ENCODE measurements at regions not wholly inside any gene's neighbourhood (a gene's known extent, or its start where the extent isn't known, plus 50 kb on each side); places are given as distances from the start of the nearest gene placed in this dataset.

DNA sequence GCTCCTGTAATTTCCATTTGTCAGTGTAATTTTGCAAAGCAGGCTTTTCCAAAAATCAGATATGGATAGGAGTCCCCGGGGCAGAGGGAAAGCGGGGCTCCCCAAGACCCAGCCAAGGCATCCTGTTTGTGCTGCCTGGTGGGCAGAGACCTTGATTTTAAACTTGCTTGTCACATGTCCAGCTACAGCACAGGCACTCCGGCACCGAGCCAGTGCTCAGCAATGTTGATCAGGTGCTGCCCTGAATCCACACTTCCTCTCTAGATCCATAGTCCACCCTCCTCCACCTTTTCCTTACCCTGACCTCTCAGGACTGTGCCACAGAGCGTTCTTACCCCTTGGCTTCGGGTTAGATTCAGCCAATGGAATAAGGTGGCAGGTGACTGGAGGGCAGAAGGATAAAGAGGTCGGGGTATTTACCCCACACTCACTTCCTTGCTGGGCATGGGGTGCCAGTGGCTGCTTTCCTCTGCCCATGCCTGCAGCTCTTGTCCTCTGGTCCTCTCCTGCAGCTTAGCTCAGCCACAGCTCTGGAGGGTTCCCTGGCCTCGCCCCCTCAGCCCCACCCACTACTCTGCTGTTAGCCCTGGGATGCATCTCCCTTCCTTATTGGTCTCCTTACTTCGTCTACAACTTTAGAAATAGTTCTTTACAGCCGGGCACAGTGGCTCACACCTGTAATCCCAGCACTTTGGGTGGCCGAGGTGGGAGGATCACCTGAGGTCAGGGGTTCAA, 80.1 kb downstream of the IRF2BPL start:
- no peak for FAIRE-seq

DNA sequence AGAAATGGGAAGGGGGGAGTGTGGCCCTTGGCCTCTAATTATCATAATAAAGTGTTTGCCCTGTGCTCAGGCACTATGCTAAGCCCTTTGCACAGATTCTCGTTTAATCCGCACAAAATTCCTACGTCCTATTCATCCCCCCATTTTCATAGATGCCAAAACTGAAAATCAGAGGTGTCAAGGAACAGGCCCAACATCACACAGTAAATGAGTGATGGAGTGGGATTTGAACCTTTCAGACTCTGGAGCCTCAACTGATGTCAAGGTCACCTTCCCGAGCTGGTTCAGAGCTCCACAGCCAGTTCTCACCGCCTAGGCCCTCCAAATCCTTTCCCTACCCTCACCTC, 80.7 kb downstream of the IRF2BPL start:
- FAIRE-seq: no peak

DNA sequence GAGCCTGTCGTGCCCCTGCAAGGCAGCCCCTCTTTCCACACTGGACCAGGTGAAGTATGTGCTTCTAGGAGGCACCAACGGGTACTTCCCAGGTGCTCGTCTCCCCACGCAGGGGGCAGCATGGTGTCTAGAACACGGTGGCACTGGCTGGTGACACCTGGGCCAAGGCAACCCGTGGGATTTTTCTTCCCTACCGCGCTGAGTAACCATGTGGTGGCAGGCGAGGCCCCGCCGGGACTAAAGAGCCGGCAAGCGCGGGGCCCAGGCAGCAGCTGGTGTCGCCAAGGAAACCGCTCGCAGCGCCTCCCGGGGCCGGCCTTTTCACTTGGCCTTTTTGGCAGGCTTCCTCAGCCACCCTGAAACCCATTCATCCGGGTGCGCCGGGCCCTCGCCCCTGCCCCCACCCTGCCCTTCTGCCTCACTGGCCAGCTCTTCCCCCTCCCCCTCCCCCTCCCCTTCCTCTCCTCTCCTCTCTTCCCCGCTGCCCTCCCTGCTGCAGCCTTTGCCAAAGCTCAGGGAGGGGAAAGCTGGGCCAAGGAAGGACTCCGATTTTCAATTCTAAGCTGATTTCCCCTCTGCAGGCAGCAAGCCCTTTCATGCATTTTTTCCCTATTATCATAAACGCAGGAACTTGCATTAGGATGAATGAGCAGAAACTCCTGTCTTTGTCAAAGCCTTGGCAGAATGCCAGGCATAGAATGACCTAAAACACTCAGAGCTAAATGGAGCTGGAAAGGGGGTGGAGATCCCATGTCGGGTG, 81.2 kb downstream of the IRF2BPL start:
- no peak for FAIRE-seq

- no peak for FAIRE-seq
These were observed 81.8 kb downstream of the IRF2BPL start for GRCh38 chr14:76946753-76947077.

DNA sequence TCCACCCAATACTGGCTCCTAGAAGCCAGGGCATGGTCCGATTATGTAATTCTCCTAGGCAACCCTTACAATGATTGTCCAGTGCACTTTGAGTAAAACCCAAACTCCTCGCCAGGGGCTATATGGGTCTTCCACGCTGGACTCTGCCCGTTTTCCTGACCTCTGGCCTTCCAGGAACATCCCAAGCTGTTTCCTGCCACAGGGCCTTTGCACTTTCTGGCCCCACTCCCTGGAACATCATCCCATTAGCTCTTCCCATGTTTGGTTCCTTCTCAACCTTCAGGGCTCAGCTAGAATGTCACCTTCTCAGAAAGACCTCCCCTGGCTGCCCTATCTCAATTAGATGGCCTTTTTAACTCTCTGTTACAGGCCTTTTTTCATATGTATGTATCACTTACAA, 85.4 kb downstream of the IRF2BPL start:
- FAIRE-seq: no peak

- FAIRE-seq: no peak
These were observed 86.3 kb downstream of the IRF2BPL start for GRCh38 chr14:76941946-76942805.

DNA sequence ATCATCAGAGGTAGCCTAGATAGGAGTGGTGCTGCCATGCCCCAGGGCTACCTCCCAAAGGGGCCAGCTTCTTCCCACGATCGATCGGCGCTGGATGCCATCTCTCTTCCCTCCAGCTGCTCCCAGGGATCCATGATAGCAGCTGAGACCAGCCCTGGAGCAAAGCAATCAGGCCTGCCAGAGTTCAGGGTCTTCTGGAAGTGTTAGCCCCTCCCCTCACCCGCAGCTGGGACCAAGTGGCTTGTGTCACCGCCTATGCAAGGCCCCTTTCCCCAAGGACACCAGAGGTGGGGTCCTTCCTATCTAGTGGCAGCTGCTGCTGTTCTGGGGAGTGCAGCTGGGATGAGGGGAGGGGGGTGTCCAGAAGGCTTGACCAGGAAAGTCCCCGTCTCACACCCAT, 87.0 kb downstream of the IRF2BPL start:
- FAIRE-seq: no peak

- no peak for FAIRE-seq
These were observed 88.3 kb downstream of the IRF2BPL start for GRCh38 chr14:76940021-76940760.

DNA sequence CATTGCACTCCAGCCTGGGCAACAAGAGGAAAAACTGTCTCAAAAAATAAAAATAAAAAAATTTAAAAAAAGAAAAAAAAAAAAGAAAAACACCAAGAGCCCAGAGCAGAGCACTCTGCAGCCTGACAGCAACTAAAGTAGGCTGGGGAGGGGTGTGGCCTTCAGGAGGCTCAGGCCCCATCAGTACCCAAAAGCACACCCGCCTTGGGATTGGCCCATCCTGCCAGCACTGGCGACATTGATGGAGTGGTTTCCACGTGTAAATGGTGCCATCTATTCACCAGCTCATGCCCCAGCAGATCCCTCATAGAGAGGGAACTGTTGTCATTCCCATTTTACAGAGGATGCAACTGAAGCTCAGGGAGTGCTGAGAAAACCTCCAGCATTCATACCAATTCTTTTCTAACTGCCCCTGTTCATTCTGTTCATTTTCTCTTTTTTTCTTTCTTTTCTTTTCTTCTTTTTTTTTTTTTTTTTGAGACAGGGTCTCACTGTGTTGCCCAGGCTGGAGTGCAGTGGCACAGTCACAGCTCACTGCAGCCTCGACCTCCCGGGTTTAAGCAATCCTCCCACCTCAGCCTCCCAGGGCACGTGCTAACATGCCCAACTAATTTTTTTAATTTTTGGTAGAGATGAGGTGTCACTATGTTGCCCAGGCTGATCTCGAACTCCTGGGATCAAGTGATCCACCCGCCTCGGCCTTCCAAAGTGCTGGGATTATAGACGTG, 89.3 kb downstream of the IRF2BPL start:
- FAIRE-seq: no peak

- FAIRE-seq: no peak
These were observed 90.4 kb downstream of the IRF2BPL start for GRCh38 chr14:76938092-76938500.

DNA sequence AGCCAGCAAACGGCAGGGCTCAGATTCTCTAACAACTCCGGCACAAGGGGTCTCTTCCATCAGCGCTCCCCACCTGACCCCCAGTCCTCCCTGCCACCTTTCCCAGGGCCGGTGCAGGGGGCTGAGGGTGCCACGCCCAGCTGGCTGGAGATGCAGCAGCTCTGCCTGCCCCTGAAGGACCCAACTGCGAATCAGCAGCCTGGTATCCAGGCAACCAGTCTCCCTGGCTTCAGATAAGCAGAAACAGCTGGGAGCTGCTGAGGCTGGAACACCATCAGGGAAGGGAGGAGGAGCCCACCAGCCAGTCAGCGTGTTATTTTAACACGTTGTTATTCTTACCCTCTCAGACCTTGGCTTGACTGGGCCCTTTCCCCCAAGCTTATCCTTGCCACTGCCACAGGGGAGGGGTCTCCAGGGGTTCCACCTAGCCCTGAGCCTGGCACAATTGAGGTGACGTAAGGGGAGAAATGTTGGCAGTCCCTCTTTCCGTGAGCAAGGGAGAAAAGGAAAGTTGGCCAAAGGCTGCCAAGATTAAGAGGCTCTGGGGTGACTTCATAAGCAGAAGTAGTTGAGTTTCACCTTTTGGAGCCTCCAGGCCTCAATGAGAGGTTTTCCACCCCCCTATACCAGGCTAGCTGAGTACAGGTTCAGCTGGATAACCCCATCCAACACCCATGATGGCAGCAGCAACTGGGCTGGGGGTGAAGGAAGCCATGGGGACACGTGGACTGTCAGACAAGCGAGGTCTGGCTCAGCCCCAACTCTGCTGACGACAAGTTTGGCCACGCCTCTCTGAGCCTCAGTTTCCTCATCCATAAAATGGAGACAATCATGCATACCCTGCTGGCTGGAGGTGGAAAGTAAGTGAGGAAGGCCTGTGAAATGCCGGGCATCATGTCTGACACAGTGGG, 91.1 kb downstream of the IRF2BPL start:
- no peak for FAIRE-seq

DNA sequence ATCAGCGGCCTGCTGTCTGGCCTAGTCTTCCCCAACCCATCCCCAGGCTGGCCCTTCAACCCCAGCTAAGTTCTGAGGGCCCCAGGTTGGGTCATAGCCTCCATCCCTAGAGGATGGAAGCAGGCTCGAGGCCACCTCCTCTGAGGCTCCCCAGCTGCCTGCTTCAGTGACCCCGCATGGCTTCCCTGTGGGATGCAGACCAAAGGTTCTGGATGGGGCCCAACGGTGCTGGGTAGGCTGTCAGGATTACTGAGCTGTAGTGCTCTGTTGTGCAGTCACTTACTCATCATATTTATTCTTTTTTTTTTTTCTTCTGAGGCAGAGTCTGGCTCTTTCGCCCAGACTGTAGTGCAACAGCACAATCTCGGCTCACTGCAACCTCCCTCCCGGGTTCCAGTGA, 92.0 kb downstream of the IRF2BPL start:
- no peak for FAIRE-seq

- no peak for FAIRE-seq
These were observed 95.0 kb downstream of the IRF2BPL start for GRCh38 chr14:76933515-76933914.

- no peak for FAIRE-seq
These were observed 96.7 kb downstream of the IRF2BPL start for GRCh38 chr14:76931631-76932402.

DNA sequence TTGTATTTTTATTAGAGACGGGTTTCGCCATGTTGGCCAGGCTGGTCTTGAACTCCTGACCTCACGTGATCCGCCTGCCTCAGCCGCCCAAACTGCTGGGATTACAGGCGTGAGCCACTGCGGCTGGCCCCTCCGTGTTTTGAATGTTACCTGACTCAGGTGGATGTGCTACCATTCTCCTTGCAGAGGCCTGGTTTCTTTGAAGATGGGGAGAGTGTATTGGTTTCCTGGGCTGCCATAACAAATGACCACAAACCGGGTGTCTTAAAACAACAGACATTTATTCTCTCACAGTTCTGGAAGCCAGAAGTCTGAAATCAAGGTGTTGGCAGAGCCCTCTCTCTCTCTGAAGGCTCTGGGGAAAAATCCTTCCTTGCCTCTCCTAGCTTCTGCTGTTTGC, 98.0 kb downstream of the IRF2BPL start:
- FAIRE-seq: no peak

GRCh38 chr14:76929927-76930326, 98.6 kb downstream of the IRF2BPL start:
- FAIRE-seq: no peak

- no peak for FAIRE-seq
These were observed 100.4 kb downstream of the IRF2BPL start for GRCh38 chr14:76927971-76928700.

- peak; percentile 17 for FAIRE-seq
These were observed 100.5 kb downstream of the LRRC74A start for GRCh38 chr14:76926521-76927251.

- FAIRE-seq: no peak
These were observed 98.9 kb downstream of the LRRC74A start for GRCh38 chr14:76925097-76925441.

Data from TTC549 (cell line).